HCT116 (cell line): ENCODE measurements at regions not wholly inside any gene's neighbourhood (a gene's known extent, or its start where the extent isn't known, plus 50 kb on each side); places are given as distances from the start of the nearest gene placed in this dataset.

Source experiments
- ATAC-seq: fragments of 200-7000 bp; cut with Tn5 transposase; 2 replicates; pipeline ENCODE4 v1.9.1; 2020; ENCODE audit warnings: mild to moderate bottlenecking, moderate library complexity
- BruUV-seq: library from RNA; stranded (reverse); fragments of 400-500 nt; replicated peaks from 2 replicates; lab custom pipeline; 2021; lab: Mats Ljungman, UMichigan
- CTCF ChIA-PET: fragments of 300-600 bp; sonication (Branson Sonifier 250); formaldehyde crosslinking; loops from one replicate; lab custom pipeline; 2021; ENCODE audit warnings: antibody characterized with exemption; lab: Charles Lee
- POLR2A ChIA-PET: fragments of 300-600, 350-600 bp; sonication (Branson Sonifier 250); formaldehyde crosslinking; loops from one replicate; lab custom pipeline; 2021; ENCODE audit warnings: antibody characterized with exemption; lab: Charles Lee
- RAD21 ChIA-PET, 2 experiments: fragments of 300-600 bp; sonication (Branson Sonifier 250); formaldehyde crosslinking; loops; one replicate each; lab custom pipeline; 2023; ENCODE audit warnings: low total read pairs in 2 of 2; ENCODE audit not compliant: uncharacterized antibody in 2 of 2, unreplicated experiment in 2 of 2, low non-redundant PET in 1 of 2; lab: Charles Lee
- DNase-seq: peaks from one replicate; pipeline ENCODE4 v3.0.0-alpha.2; 2010; ENCODE audit warnings: low read depth, low spot score
- H2AFZ ChIP-seq: fragments of 200-600 bp; shearing (Covaris generic), sonication (generic); 2 replicates; pipeline ENCODE4 v1.6.1; 2017; ENCODE audit warnings: low read depth, mixed run types, mixed read lengths, antibody characterized with exemption, low read length; ENCODE audit not compliant: poor library complexity, severe bottlenecking
- H3K27ac ChIP-seq: 2 replicates; pipeline ENCODE4 v1.5.1; 2012; ENCODE audit warnings: low read depth, low read length
- H3K27me3 ChIP-seq: fragments of 200-600 bp; sonication (generic); 2 replicates; pipeline ENCODE4 v1.6.1; 2016; ENCODE audit warnings: mixed run types, low read length, mixed read lengths; ENCODE audit not compliant: insufficient read depth
- H3K36me3 ChIP-seq, 2 experiments: fragments of 200-500 bp in 1 of 2; fragments of 200-600 bp in 1 of 2; sonication (Bioruptor generic) in 1 of 2; sonication (generic) in 1 of 2; 2 replicates each; pipeline versions ENCODE4 v1.5.1 to v1.6.1; 2014 to 2016; ENCODE audit warnings: low read length in 2 of 2, inconsistent platforms in 1 of 2, mixed read lengths in 1 of 2, mixed run types in 1 of 2; ENCODE audit not compliant: insufficient read depth in 2 of 2, control insufficient read depth in 1 of 2
- H3K4me1 ChIP-seq, 2 experiments: fragments of 200-600 bp in 1 of 2; sonication (generic) in 1 of 2; 2 replicates each; pipeline versions ENCODE4 v1.5.1 to v1.6.1; 2012 to 2017; ENCODE audit warnings: low read length in 2 of 2, inconsistent platforms in 1 of 2, mild to moderate bottlenecking in 1 of 2, mixed read lengths in 1 of 2, mixed run types in 1 of 2, moderate library complexity in 1 of 2; ENCODE audit not compliant: insufficient read depth in 2 of 2, control insufficient read depth in 1 of 2
- H3K4me2 ChIP-seq: fragments of 200-600 bp; sonication (generic); 2 replicates; pipeline ENCODE4 v1.6.1; 2017; ENCODE audit warnings: mixed run types, low read length, mixed read lengths
- H3K4me3 ChIP-seq, 2 experiments: fragments of 200-600 bp in 1 of 2; sonication (generic) in 1 of 2; replicated peaks in 1 of 2; 2 replicates each; pipeline ENCODE4 v1.5.1; 2011 to 2016; ENCODE audit warnings: low read length in 2 of 2, control low read depth in 1 of 2, low read depth in 1 of 2, mild to moderate bottlenecking in 1 of 2, mixed read lengths in 1 of 2, mixed run types in 1 of 2
- H3K79me2 ChIP-seq: fragments of 200-600 bp; sonication (generic); 2 replicates; pipeline ENCODE4 v1.6.1; 2017; ENCODE audit warnings: mild to moderate bottlenecking, mixed run types, low read length, moderate library complexity, mixed read lengths; ENCODE audit not compliant: insufficient read depth
- H3K9ac ChIP-seq: fragments of 200-600 bp; sonication (generic); 2 replicates; pipeline ENCODE4 v1.6.1; 2016; ENCODE audit warnings: low read length, mixed read lengths
- H3K9me2 ChIP-seq: fragments of 200-600 bp; sonication (generic), shearing (Covaris generic); 2 replicates; pipeline ENCODE4 v1.6.1; 2017; ENCODE audit warnings: mixed run types, mild to moderate bottlenecking, moderate library complexity; ENCODE audit not compliant: insufficient read depth
- H3K9me3 ChIP-seq, 2 experiments: fragments of 200-500 bp in 1 of 2; fragments of 200-600 bp in 1 of 2; sonication (Bioruptor generic) in 1 of 2; sonication (generic) in 1 of 2; 2 replicates each; pipeline ENCODE4 v1.6.1; 2014 to 2017; ENCODE audit warnings: low read length in 2 of 2, mixed read lengths in 2 of 2, inconsistent platforms in 1 of 2, low read depth in 1 of 2, mild to moderate bottlenecking in 1 of 2, mixed run types in 1 of 2, moderate library complexity in 1 of 2; ENCODE audit not compliant: control insufficient read depth in 1 of 2, insufficient read depth in 1 of 2
- H4K20me1 ChIP-seq: fragments of 200-600 bp; sonication (generic), shearing (Covaris generic); 2 replicates; pipeline ENCODE4 v1.6.1; 2017; ENCODE audit warnings: mixed run types, mild to moderate bottlenecking, moderate library complexity; ENCODE audit not compliant: insufficient read depth
- CEBPB ChIP-seq: IDR thresholded peaks from 2 replicates; pipeline ENCODE4 v1.6.1; 2012; ENCODE audit warnings: low read depth
- ELF1 ChIP-seq: IDR thresholded peaks from 2 replicates; pipeline ENCODE4 v1.6.1; 2012; ENCODE audit warnings: low read depth, borderline replicate concordance
- EZH2 ChIP-seq: fragments of 200-600 bp; sonication (generic); IDR thresholded peaks from 2 replicates; pipeline ENCODE4 v1.6.1; 2017; ENCODE audit warnings: antibody characterized with exemption, mixed run types
- EZH2phosphoT487 ChIP-seq: fragments of 200-600 bp; IDR thresholded peaks from 2 replicates; pipeline ENCODE4 v1.6.1; 2018; ENCODE audit warnings: antibody characterized with exemption, borderline replicate concordance
- FOSL1 ChIP-seq: IDR thresholded peaks from 2 replicates; pipeline ENCODE4 v1.6.1; 2012; ENCODE audit warnings: low read depth
- JUND ChIP-seq: IDR thresholded peaks from 2 replicates; pipeline ENCODE4 v1.6.1; 2012
- POLR2A ChIP-seq: IDR thresholded peaks from 2 replicates; pipeline ENCODE4 v1.7.0; 2011; ENCODE audit warnings: borderline replicate concordance; ENCODE audit not compliant: insufficient read depth, insufficient read length; ENCODE audit errors: extremely low read depth
- POLR2AphosphoS5 ChIP-seq: IDR thresholded peaks from 2 replicates; pipeline ENCODE4 v1.6.1; 2011; ENCODE audit warnings: mild to moderate bottlenecking, low read depth, low read length, moderate library complexity
- RAD21 ChIP-seq: IDR thresholded peaks from 2 replicates; pipeline ENCODE4 v1.6.1; 2012; ENCODE audit warnings: low read depth, mild to moderate bottlenecking
- SIN3A ChIP-seq: IDR thresholded peaks from 2 replicates; pipeline ENCODE4 v1.6.1; 2012; ENCODE audit warnings: low read depth
- SP1 ChIP-seq: IDR thresholded peaks from 2 replicates; pipeline ENCODE4 v1.6.1; 2012; ENCODE audit warnings: low read depth
- TCF7L2 ChIP-seq: IDR thresholded peaks from 2 replicates; pipeline ENCODE4 v1.7.0; 2011; ENCODE audit warnings: borderline replicate concordance, inconsistent platforms; ENCODE audit not compliant: insufficient read depth, insufficient read length; ENCODE audit errors: extremely low read depth
- ZFX ChIP-seq: fragments of 450-650 bp; IDR thresholded peaks from 2 replicates; pipeline ENCODE4 v1.6.1; 2017
- ZNF274 ChIP-seq: fragments of 200-500 bp; sonication (Bioruptor generic); IDR thresholded peaks from 2 replicates; pipeline ENCODE4 v1.6.1; 2014; ENCODE audit warnings: mild to moderate bottlenecking, low read depth, low read length, inconsistent platforms
- intact Hi-C: fragments of 100-400 bp; cut with micrococcal nuclease; formaldehyde crosslinking; loops from 2 replicates; pipeline ENCODE4 v1.10.0; 2022
- TF ChIP-seq, protein P1 (sequence below): IDR thresholded peaks from 2 replicates; pipeline ENCODE4 v1.6.1; 2011; ENCODE audit warnings: mild to moderate bottlenecking, low read length, moderate library complexity; ENCODE audit not compliant: insufficient replicate concordance; ENCODE audit errors: extremely low read depth
- TF ChIP-seq, protein P2 (sequence below): IDR thresholded peaks from 2 replicates; pipeline ENCODE4 v1.6.1; 2012

DNA sequence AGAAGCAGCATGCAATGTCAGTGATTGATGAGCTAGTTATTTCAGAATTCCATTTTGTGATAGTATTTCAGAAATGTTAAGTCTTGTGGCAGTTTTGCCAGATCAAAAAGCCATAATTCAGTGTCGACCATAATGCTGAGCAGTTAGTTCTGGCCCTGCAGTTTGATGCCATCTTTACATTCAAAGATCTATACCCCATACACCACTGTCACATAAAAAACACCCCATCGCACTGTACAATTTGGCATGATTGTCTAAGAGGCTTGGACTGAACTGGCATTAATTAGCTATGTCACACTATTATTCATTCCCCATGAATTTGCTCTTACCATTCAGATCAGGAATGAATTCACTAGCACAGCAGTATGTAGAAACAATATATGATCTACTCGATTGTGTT is 127.7 kb upstream of the EPHA3 start:
- Histone ChIP-seq H3K4me2 (no peak overlapping the region), H2AFZ (no peak overlapping the region), H3K27me3 (no peaks in the 10 kb centered on the region), H3K4me3 (no peak overlapping the region), H3K79me2 (no peaks in the 10 kb centered on the region), H3K9ac (no peak overlapping the region), H3K27ac (no peak overlapping the region), H3K9me2 (no peaks in the 10 kb centered on the region), H3K9me3 (peaks cover 8 to 25% of the 10 kb centered on the region in 2 experiments; a peak in 2 of 4 replicates), H3K4me1 (no peaks in the 10 kb centered on the region), H4K20me1 (no peaks in the 10 kb centered on the region), H3K36me3 (no peaks in the 10 kb centered on the region)
- no peak for TF ChIP-seq SIN3A
- no peak for TF ChIP-seq JUND
- no peak for TF ChIP-seq ELF1
- TF ChIP-seq, protein P1, sequence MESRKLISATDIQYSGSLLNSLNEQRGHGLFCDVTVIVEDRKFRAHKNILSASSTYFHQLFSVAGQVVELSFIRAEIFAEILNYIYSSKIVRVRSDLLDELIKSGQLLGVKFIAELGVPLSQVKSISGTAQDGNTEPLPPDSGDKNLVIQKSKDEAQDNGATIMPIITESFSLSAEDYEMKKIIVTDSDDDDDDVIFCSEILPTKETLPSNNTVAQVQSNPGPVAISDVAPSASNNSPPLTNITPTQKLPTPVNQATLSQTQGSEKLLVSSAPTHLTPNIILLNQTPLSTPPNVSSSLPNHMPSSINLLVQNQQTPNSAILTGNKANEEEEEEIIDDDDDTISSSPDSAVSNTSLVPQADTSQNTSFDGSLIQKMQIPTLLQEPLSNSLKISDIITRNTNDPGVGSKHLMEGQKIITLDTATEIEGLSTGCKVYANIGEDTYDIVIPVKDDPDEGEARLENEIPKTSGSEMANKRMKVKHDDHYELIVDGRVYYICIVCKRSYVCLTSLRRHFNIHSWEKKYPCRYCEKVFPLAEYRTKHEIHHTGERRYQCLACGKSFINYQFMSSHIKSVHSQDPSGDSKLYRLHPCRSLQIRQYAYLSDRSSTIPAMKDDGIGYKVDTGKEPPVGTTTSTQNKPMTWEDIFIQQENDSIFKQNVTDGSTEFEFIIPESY: no peak
- no peak for TF ChIP-seq SP1
- no peak for TF ChIP-seq EZH2phosphoT487
- no peak for TF ChIP-seq TCF7L2
- TF ChIP-seq CEBPB: no peak
- no peak for TF ChIP-seq ZFX
- no peak for TF ChIP-seq POLR2AphosphoS5
- no peak for TF ChIP-seq RAD21
- no peak for TF ChIP-seq POLR2A
- no peak for TF ChIP-seq FOSL1
- TF ChIP-seq EZH2: no peak
- TF ChIP-seq ZNF274: no peak
- TF ChIP-seq, protein P2, sequence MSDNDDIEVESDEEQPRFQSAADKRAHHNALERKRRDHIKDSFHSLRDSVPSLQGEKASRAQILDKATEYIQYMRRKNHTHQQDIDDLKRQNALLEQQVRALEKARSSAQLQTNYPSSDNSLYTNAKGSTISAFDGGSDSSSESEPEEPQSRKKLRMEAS: no peak
- ChIA-PET CTCF (no interaction called here), POLR2A (no interaction called here), RAD21 (no interaction called here)
- intact Hi-C loops: no loop called here
- ATAC-seq (no peak), DNase-seq (no peak)
- BruUV-seq: no TSS peak
